Erythroblast (primary cell): ENCODE measurements at regions not wholly inside any gene's neighbourhood (a gene's known extent, or its start where the extent isn't known, plus 50 kb on each side); places are given as distances from the start of the nearest gene placed in this dataset.
A peak's percentile ranks its signal among the peaks of the same experiment; 100 is the strongest.

Source experiments
- DNase-seq, 2 experiments: peaks; one replicate each; lab custom pipeline; 2025; lab: John Stamatoyannopoulos, UW
- GATA1 ChIP-seq: IDR thresholded peaks from 2 replicates; pipeline ENCODE4 v1.6.1; 2011; ENCODE audit warnings: low read depth, mild to moderate bottlenecking, control low read depth, low read length, moderate library complexity
- POLR2A ChIP-seq: IDR thresholded peaks from 2 replicates; pipeline ENCODE4 v1.6.1; 2011; ENCODE audit warnings: mild to moderate bottlenecking, low read length

DNA sequence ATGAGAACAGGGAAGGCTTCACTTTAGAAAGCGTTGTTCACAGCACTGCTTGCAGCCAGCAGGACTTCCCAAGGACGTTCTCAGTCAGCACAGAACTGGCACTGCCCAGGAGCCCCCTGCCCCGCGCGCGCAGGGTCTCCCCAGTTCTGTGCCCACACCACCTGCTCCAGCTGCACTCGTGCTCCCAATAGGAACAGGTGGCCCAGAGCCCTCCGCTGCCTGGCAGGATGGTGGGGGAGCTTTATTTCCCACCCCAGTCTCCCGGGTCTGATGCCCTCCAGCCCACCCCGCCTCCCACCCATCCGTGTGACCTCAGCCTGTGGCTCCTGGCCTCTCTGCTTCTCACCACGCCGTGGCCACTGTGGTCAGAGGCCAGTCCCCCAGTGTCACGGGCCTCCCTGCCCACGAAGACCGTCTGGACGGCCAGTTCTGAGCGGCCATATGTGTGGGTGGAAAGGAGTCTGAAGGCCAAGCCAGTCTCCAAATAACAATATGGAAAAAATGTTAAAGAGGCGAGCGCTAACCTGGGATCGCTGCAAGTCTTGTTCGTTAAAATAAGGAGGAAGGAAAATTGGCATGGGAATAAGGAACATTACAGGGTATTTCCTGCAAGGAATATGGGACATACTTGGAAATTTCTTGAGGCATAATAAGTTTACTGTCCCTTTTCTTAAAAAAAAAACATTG, 54.6 kb upstream of the PCSK6 start:
- TF ChIP-seq POLR2A: no peak
- TF ChIP-seq GATA1: no peak
- no peak for DNase-seq

DNA sequence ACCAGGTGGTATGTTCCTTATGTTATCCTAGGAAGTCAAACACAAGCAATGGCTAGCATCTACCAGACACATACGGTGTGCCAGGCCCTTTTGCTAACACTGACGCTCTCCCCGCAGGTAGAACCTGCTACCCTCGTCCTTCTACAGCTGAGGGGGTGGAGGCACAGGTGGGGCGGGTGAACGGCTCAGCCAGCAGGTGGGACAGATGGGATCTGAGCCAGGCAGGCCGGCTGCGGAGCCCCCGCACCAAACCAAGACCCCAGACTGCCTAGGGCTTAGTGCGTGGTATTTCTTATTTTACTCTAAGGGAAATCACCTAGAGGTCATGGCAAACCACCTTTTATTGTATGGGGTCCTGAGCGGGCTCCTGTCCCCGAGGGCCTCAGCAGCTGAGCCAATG, 53.9 kb upstream of the PCSK6 start:
- no peak for DNase-seq
- TF ChIP-seq GATA1 (no peak), POLR2A (no peak)

DNA sequence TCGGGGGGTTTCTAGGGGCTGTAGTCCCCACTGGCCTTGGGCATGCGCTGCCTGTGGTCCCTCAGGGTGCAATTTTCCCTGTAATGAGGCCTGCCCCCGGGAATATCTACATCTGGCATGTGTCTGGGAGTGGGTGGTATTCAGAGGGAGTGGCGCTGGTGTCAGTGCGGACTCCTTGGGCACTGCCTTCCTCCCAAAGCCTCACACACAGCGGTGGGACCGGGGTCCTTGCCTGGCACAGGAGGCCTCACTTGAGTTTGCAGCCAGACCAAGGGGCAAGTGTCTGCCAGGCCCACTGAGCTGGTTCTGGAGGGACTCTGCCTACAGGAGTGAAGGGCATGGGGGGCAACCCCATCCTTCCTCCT, 53.5 kb upstream of the PCSK6 start:
- TF ChIP-seq POLR2A (no peak), GATA1 (no peak)

DNA sequence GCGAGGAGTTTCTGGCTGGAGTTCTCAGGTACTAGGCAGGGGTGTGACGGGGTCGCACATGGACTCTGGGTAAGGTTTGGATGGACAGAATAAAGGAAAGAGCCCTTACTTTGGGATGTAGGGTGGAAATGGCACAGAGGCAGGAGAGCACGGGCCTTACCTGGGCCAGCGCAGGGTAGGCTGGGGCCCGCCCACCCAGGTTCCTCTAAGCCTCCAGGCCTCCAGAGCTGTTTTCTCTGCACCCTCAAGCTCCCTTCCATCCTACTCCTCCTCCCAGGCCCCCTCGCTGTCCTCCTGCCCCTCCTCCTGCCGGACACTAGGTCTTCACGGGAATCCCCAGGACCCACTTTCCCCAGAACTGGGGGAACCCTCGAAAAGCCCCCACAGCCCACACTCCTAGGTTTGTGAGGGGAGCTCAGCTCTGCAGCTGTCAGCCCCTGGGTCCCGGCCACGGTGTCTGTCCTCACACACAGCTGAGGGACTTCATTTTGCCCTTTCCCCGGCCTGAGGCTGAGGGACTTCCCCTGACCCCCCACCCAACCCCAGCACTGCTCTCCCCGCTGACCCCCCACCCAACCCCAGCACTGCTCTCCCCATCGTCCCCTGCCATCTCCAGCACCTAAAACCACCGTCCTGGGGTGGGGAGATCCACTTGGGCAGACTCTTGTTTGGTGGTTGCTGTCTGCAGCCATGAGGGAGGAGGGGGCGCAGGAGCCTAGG, 53.0 kb upstream of the PCSK6 start:
- TF ChIP-seq GATA1 (no peak), POLR2A (no peak)
- DNase-seq: no peak

More for the DNA sequence above, 53.5 kb upstream of the PCSK6 start:
- DNase-seq: no peak

DNA sequence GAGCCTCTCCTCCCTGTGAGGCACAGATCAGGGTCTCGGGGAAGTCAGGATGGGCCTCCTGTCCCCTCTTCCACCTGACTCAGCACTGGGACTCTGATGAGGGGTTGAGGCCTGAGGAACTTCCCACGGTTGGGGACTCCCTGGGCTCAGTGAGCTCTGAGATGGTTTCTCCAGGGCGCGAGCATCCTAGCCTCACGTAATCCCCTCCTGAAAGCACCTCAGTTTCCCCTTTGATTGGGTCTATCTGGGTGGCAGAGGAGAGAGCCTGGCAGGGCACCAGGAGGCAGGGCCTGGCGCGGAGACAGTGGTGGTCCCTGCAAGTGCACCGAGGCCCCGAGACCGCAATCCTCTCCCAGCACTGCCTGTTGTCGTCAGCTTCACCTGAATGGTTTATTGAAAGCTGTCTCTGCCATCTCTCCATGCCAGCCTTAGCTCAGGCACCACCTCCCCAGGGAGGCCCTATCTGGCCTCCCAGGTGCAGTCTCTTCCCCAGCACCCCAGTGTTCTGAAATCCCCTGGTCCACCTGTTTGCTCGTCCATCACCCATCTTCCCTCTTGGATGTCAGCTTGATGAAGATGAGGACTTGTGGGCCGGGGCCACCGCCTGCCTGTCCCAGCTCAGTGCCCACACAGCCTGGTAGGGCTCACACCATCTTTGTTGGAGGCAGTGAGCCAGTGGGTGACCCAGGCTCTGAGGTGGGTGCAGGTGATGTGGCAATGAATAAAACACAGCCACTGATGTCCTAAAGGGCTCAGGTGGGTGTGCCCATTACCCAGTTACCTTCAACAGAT, 52.2 kb upstream of the PCSK6 start:
- no peak for DNase-seq
- TF ChIP-seq GATA1: no peak
- TF ChIP-seq POLR2A: no peak

DNA sequence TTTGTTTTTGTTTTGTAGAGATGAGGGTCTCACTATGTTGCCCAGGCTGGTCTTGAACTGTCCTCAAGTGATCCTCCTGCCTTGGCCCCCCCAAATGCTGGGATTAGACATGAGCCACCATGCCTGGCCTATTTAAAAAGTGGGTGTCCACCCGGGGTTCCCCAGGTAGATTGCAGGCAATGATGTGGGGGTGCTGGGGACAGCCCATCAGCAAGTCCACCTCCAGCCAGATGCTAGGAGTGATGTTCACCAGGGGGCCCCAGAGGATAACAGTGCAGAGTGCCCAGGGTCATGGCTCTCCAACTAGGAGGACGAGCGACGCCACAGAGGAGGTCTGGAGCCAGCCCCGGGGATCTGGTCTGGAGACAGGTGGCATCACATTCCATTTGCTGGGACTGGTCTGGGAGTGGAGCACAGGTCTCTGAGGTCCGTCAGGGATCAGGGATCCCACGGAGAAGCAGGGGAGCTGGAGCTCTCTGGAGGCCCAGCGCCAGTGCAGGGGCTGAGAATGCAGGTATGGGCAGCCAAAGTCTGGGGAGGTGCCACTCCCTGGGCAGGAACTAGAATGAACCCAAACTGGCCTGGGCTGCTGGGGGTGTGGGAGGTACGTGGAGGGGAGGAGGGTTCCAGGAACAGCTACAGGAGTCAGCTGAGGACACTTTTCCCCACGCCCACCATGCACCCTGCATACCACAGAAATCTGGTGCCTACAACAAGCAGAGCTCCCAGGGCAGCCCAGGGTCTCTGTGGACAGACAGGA, 51.2 kb upstream of the PCSK6 start:
- TF ChIP-seq GATA1 (no peak), POLR2A (no peak)
- peak in 1 of 2 experiments; percentile 3 for DNase-seq

DNA sequence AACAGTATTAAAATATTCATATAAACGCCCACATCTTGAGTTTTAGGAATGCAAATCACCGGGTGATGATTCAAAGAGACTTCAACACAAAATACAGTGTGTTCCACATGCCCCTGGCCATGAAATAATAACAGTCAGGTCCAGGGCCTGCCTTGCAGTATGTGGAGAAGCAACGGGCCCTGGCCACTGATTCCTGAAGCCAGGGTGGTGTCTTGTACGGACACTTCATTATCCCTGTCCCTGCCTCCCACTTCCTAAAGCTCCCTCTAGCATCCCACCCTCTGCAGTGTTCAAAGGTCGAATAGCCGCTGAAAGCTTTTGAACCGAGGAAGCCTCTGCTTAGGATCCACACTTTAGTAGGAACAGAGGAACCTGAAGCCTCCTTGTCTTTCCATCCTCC, 50.4 kb upstream of the PCSK6 start:
- TF ChIP-seq GATA1 (no peak), POLR2A (no peak)
- no peak for DNase-seq

DNA sequence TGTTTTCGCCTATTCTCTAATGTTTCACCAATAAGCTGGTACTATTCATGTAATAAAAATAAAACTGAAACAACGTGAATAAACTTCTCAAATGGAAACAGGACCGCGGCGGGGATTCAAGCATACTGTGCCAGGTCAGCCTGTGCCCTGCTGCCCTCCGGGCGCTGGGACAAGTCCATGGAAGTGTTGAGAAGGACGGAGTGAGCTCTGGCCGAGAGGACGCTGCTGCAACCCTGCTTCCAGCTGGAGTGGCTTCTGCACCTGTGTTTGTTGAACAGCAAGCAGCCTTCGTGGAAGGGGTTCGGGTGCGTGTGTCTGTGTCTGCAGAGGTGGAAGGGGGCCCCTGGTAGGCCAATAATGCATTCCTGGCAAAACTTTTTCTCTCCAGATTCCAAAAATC, 50.0 kb upstream of the PCSK6 start:
- DNase-seq: no peak
- TF ChIP-seq GATA1 (no peak), POLR2A (no peak)
